ENCODE measurements at regions not wholly inside any gene's neighbourhood (a gene's known extent, or its start where the extent isn't known, plus 50 kb on each side); places are given as distances from the start of the nearest gene placed in this dataset.

- no peak for TF ChIP-seq CTCF (IDR thresholded peaks at IDR 0.05)
- no peak for TF ChIP-seq EP300 (IDR thresholded peaks at IDR 0.05)
These were observed 987.1 kb upstream of the SEL1L start for GRCh38 chr14:82520765-82521164.

Data from ovary (tissue), 3 donors.